ENCODE measurements at regions not wholly inside any gene's neighbourhood (a gene's known extent, or its start where the extent isn't known, plus 50 kb on each side); places are given as distances from the start of the nearest gene placed in this dataset.
"Not testable (repeated sequence)": the region's sequence is repeated elsewhere in the genome, so short reads cannot be mapped to it uniquely, and the experiment has no call there.

DNA sequence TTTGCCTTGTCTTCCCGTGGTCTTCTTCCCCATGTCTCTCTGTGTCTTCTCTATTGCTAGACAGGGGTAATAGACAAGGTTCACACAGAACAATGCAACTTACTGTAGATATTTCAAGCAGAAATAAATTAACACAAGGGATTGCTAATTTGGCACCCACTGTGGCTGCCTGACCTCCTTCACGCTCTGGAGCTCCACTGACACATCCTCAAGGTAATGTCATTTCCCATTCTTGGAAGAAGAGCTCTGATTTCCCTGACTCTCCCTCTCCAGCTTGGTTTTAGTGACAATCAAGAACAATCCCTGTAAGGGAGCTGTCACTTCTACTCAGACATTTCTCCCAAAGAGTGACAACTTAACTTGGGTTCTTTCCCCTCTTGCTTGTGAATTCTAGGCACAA, 105.4 kb upstream of the NAP1L1 start:
- Histone ChIP-seq H3K27ac (no peak overlapping the region), H3K27me3 (no peaks in the 10 kb centered on the region), H3K4me3 (no peak overlapping the region), H3K4me1 (no peaks in the 10 kb centered on the region), H3K4me2 (no peak overlapping the region), H3K9me3 (no peaks in the 10 kb centered on the region; the same call in 1 of the 2 replicates), H4K20me1 (no peaks in the 10 kb centered on the region), H3K9ac (no peak overlapping the region), H3K36me3 (no peaks in the 10 kb centered on the region)
- TF ChIP-seq Cebpa-rat (IDR thresholded peaks at IDR 0.05) = no peak

- Histone ChIP-seq H3K9ac (no peak overlapping the region), H4K20me1 (no peaks in the 10 kb centered on the region), H3K9me3 (no peaks in the 10 kb centered on the region; the same call in 1 of the 2 replicates), H3K27me3 (no peaks in the 10 kb centered on the region), H3K36me3 (no peaks in the 10 kb centered on the region), H3K4me2 (no peak overlapping the region), H3K27ac (no peak overlapping the region), H3K4me1 (no peaks in the 10 kb centered on the region), H3K4me3 (no peak overlapping the region)
- TF ChIP-seq Cebpa-rat (IDR thresholded peaks at IDR 0.05) = no peak
Measured at GRCh38 chr12:76187177-76187576, 102.7 kb upstream of the NAP1L1 start.

- H3K36me3 ChIP-seq = no peaks in the 10 kb centered on the region
- no peak for TF ChIP-seq Cebpa-rat (IDR thresholded peaks at IDR 0.05)
- H3K4me3 ChIP-seq = no peak overlapping the region
- H3K4me1 ChIP-seq = no peaks in the 10 kb centered on the region
- H3K9me3 ChIP-seq = no peaks in the 10 kb centered on the region; the same call in 1 of the 2 replicates
- H3K4me2 ChIP-seq = no peak overlapping the region
- no peak overlapping the region for H3K9ac ChIP-seq
- no peaks in the 10 kb centered on the region for H3K27me3 ChIP-seq
- H4K20me1 ChIP-seq = no peaks in the 10 kb centered on the region
- H3K27ac ChIP-seq = no peak overlapping the region
Measured at GRCh38 chr12:76186131-76186906, 101.8 kb upstream of the NAP1L1 start.

- no peak for TF ChIP-seq Cebpa-rat (IDR thresholded peaks at IDR 0.05)
- Histone ChIP-seq H3K9ac (no peak overlapping the region), H3K4me2 (no peak overlapping the region), H3K9me3 (no peaks in the 10 kb centered on the region; the same call in 1 of the 2 replicates), H3K4me1 (no peaks in the 10 kb centered on the region), H3K27ac (no peak overlapping the region), H3K27me3 (no peaks in the 10 kb centered on the region), H3K36me3 (no peaks in the 10 kb centered on the region), H3K4me3 (no peak overlapping the region), H4K20me1 (no peaks in the 10 kb centered on the region)
Measured at GRCh38 chr12:76183459-76184186, 99.1 kb upstream of the NAP1L1 start.

DNA sequence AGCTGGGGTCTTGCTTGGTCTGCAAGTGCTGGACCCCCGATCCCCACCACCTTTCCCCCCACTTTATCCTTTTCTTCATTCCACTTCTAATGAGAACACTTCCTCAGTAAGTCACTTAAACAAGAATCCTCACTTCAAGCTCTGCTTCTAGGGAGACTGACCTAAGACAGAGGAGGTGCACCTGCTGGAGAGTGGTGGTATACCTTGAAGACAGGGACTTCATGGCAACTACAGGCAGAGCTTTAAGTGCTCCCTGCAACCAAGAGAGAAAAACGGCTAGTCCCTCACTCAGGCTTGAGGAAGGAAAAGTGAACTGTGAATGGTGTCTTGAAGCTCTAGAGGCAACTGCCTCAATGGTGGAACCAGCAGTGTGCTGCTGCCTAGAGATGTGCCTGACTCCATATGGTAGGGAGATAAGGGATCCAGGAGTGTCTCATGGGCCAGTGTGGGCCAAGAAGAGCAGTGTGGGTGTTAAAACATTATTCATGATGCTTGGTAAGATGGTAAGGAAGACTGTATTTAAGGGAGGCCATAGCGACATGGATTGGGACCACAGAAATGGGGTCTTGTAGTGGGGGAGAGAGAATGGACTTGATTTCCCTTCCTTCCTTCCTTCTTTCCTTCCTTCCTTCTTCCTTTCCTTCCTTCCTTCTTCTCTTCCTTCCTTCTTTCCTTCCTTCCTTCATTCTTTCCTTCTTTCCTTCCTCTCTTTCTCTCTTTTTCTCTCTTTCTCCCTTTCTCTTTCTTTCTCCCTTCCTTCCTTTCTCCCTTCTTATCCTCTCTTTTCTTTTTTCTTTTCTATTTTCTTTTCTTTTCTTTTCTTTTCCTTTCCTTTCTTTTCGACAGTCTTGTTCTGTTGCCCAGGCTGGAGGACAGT, 96.2 kb upstream of the NAP1L1 start:
- Histone ChIP-seq H3K27me3 (no peaks in the 10 kb centered on the region), H3K36me3 (no peaks in the 10 kb centered on the region), H4K20me1 (no peaks in the 10 kb centered on the region), H3K9me3 (no peaks in the 10 kb centered on the region), H3K4me3 (no peak overlapping the region), H3K4me2 (no peak overlapping the region), H3K27ac (no peak overlapping the region), H3K9ac (no peak overlapping the region), H3K4me1 (no peaks in the 10 kb centered on the region)
- TF ChIP-seq Cebpa-rat (IDR thresholded peaks at IDR 0.05) = no peak

- no peak overlapping the region for H3K9ac ChIP-seq
- H3K9me3 ChIP-seq = no peaks in the 10 kb centered on the region
- H3K4me3 ChIP-seq = no peak overlapping the region
- no peaks in the 10 kb centered on the region for H3K36me3 ChIP-seq
- no peaks in the 10 kb centered on the region for H3K27me3 ChIP-seq
- H3K27ac ChIP-seq = no peak overlapping the region
- no peaks in the 10 kb centered on the region for H4K20me1 ChIP-seq
- no peak for TF ChIP-seq Cebpa-rat (IDR thresholded peaks at IDR 0.05)
- H3K4me2 ChIP-seq = no peak overlapping the region
- no peaks in the 10 kb centered on the region for H3K4me1 ChIP-seq
Measured at GRCh38 chr12:76178452-76178851, 94.0 kb upstream of the NAP1L1 start.

DNA sequence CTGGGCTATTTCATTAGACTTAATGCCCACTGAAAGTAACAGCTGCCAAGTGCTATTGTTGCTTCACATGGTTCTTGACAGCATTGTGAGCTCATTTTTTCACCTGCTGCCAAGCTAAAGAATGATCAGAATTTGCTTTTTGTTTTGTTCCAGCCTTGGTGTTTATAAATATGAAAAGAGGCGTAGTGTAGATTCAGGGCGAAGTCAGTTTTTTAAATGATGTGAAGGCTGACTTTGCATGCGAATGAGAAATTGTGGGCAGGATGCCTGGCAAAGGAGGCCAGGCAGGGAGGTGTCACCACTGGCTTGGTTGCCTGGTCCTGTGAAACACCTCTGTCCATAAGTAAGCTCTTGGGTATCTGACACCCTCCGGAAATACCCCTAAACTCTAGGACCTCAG, 93.3 kb upstream of the NAP1L1 start:
- no peaks in the 10 kb centered on the region for H4K20me1 ChIP-seq
- H3K9ac ChIP-seq = no peak overlapping the region
- no peak for TF ChIP-seq Cebpa-rat (IDR thresholded peaks at IDR 0.05)
- H3K36me3 ChIP-seq = no peaks in the 10 kb centered on the region
- no peak overlapping the region for H3K4me3 ChIP-seq
- H3K4me1 ChIP-seq = peaks cover 6% of the 10 kb centered on the region
- H3K9me3 ChIP-seq = no peaks in the 10 kb centered on the region
- no peak overlapping the region for H3K4me2 ChIP-seq
- H3K27ac ChIP-seq = no peak overlapping the region
- no peaks in the 10 kb centered on the region for H3K27me3 ChIP-seq

DNA sequence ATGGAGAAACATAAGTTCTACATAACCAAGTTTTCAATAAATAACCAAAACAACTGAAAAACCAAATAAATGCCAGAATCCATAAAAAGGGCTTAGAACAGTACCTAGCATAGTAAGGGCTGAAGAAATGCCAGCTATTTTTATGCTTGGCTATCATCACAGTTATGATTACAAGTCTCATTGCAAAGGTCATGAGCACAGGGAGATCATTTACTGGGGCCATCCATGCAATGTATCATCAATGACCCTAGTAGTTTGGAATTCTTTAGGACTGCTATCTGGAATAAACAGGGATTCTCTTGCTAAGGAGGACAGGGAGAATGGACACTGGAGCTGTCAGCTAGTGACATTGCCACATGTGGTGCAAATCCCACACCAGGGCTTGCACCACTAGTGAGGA, 92.5 kb upstream of the NAP1L1 start:
- Histone ChIP-seq H3K4me2 (no peak overlapping the region), H3K9me3 (no peaks in the 10 kb centered on the region), H3K9ac (no peak overlapping the region), H3K4me1 (peaks cover 14% of the 10 kb centered on the region), H4K20me1 (no peaks in the 10 kb centered on the region), H3K27ac (no peak overlapping the region), H3K4me3 (no peak overlapping the region), H3K36me3 (no peaks in the 10 kb centered on the region), H3K27me3 (no peaks in the 10 kb centered on the region)
- TF ChIP-seq Cebpa-rat (IDR thresholded peaks at IDR 0.05) = no peak

- not testable (repeated sequence) for H3K9ac ChIP-seq, H3K4me3 ChIP-seq, H3K27ac ChIP-seq, H4K20me1 ChIP-seq, H3K9me3 ChIP-seq, H3K4me2 ChIP-seq, H3K27me3 ChIP-seq, H3K36me3 ChIP-seq
- peaks cover 14% of the 10 kb centered on the region for H3K4me1 ChIP-seq
Measured at GRCh38 chr12:76175946-76176345, 91.5 kb upstream of the NAP1L1 start.

- H3K36me3 ChIP-seq = no peaks in the 10 kb centered on the region
- H3K27me3 ChIP-seq = no peaks in the 10 kb centered on the region
- no peak overlapping the region for H3K4me2 ChIP-seq
- H3K9ac ChIP-seq = no peak overlapping the region
- no peak overlapping the region for H3K27ac ChIP-seq
- no peaks in the 10 kb centered on the region for H4K20me1 ChIP-seq
- TF ChIP-seq Cebpa-rat (IDR thresholded peaks at IDR 0.05) = no peak
- peaks cover 14% of the 10 kb centered on the region for H3K4me1 ChIP-seq
- H3K4me3 ChIP-seq = no peak overlapping the region
- no peaks in the 10 kb centered on the region for H3K9me3 ChIP-seq
Measured at GRCh38 chr12:76173756-76174155, 89.3 kb upstream of the NAP1L1 start.

Measured in BLaER1 (cell line).